ENCODE measurements at regions not wholly inside any gene's neighbourhood (a gene's known extent, or its start where the extent isn't known, plus 50 kb on each side); places are given as distances from the start of the nearest gene placed in this dataset.

GRCh38 chr6:48917233-48917632 lies 545.8 kb downstream of the MMUT start:
- DNase-seq (ENCODE audit: low read depth, low spot score), result no peak
- no peaks in the 10 kb centered on the region for H3K9me3 ChIP-seq (ENCODE audit: control insufficient read depth, insufficient read depth, low read length)
- no peak overlapping the region for H3K27ac ChIP-seq (ENCODE audit: low read depth, low read length)
- no peak for TF ChIP-seq CTCF (IDR thresholded peaks at IDR 0.05; ENCODE audit: low read depth, low read length)
- ChIA-PET POLR2A (no interaction called here), CTCF (no interaction called here)
- no peaks in the 10 kb centered on the region for H3K27me3 ChIP-seq (ENCODE audit: control insufficient read depth, insufficient read depth, low read length)
- H3K4me3 ChIP-seq (ENCODE audit: low read depth, low read length), result no peak overlapping the region

- no peak for DNase-seq (ENCODE audit: low read depth, low spot score)
- H3K27ac ChIP-seq (ENCODE audit: low read depth, low read length), result no peak overlapping the region
- TF ChIP-seq CTCF (IDR thresholded peaks at IDR 0.05; ENCODE audit: low read depth, low read length), result no peak
- ChIA-PET POLR2A (no interaction called here), CTCF (no interaction called here)
- no peaks in the 10 kb centered on the region for H3K27me3 ChIP-seq (ENCODE audit: control insufficient read depth, insufficient read depth, low read length)
- no peak overlapping the region for H3K4me3 ChIP-seq (ENCODE audit: low read depth, low read length)
- H3K9me3 ChIP-seq (ENCODE audit: control insufficient read depth, insufficient read depth, low read length), result no peaks in the 10 kb centered on the region
These were observed 546.4 kb downstream of the MMUT start for GRCh38 chr6:48916607-48917006.

- Histone ChIP-seq H3K4me3 (ENCODE audit: low read depth, low read length) (no peak overlapping the region), H3K27me3 (ENCODE audit: control insufficient read depth, insufficient read depth, low read length) (no peaks in the 10 kb centered on the region), H3K27ac (ENCODE audit: low read depth, low read length) (no peak overlapping the region), H3K9me3 (ENCODE audit: control insufficient read depth, insufficient read depth, low read length) (no peaks in the 10 kb centered on the region)
- POLR2A ChIA-PET, result no interaction called here
- CTCF ChIA-PET, result no interaction called here
- no peak for DNase-seq (ENCODE audit: low read depth, low spot score)
- TF ChIP-seq CTCF (IDR thresholded peaks at IDR 0.05; ENCODE audit: low read depth, low read length), result no peak
These were observed 547.5 kb downstream of the MMUT start for GRCh38 chr6:48915591-48915990.

- Histone ChIP-seq H3K9me3 (ENCODE audit: control insufficient read depth, insufficient read depth, low read length) (no peaks in the 10 kb centered on the region), H3K4me3 (ENCODE audit: low read depth, low read length) (no peak overlapping the region), H3K27me3 (ENCODE audit: control insufficient read depth, insufficient read depth, low read length) (no peaks in the 10 kb centered on the region), H3K27ac (ENCODE audit: low read depth, low read length) (no peak overlapping the region)
- ChIA-PET CTCF (interaction anchor here (1.0 kb wide), 1 partner anchor 497 kb away, joined by 3 read pairs; no protein-coding TSS in a partner anchor), POLR2A (no interaction called here)
- DNase-seq (ENCODE audit: low read depth, low spot score), result no peak
- TF ChIP-seq CTCF (IDR thresholded peaks at IDR 0.05; ENCODE audit: low read depth, low read length), result no peak
These were observed 550.5 kb downstream of the MMUT start for GRCh38 chr6:48912503-48912902.

- H3K9me3 ChIP-seq (ENCODE audit: control insufficient read depth, insufficient read depth, low read length), result no peaks in the 10 kb centered on the region
- DNase-seq (ENCODE audit: low read depth, low spot score), result no peak
- H3K27ac ChIP-seq (ENCODE audit: low read depth, low read length), result no peak overlapping the region
- H3K4me3 ChIP-seq (ENCODE audit: low read depth, low read length), result no peak overlapping the region
- ChIA-PET POLR2A (no interaction called here), CTCF (no interaction called here)
- no peaks in the 10 kb centered on the region for H3K27me3 ChIP-seq (ENCODE audit: control insufficient read depth, insufficient read depth, low read length)
- TF ChIP-seq CTCF (IDR thresholded peaks at IDR 0.05; ENCODE audit: low read depth, low read length), result no peak
These were observed 558.2 kb downstream of the MMUT start for GRCh38 chr6:48904809-48905208.
